ENCODE measurements at regions not wholly inside any gene's neighbourhood (a gene's known extent, or its start where the extent isn't known, plus 50 kb on each side); places are given as distances from the start of the nearest gene placed in this dataset.

GRCh38 chr3:3516384-3516783 is 282.8 kb upstream of the LRRN1 start:
- no peak for TF ChIP-seq EZH2 (IDR thresholded peaks at IDR 0.05; ENCODE audit: borderline replicate concordance, insufficient read depth, low read depth, low read length, poor library complexity, severe bottlenecking)
- no peak for TF ChIP-seq CTCF (IDR thresholded peaks at IDR 0.05)

Data from B cell (primary cell).